Loucy (cell line): ENCODE measurements at regions not wholly inside any gene's neighbourhood (a gene's known extent, or its start where the extent isn't known, plus 50 kb on each side); places are given as distances from the start of the nearest gene placed in this dataset.

Experiments used
- H2AFZ ChIP-seq: fragments of 200-600 bp; sonication (generic); 2 replicates; pipeline ENCODE4 v1.6.0; 2016; ENCODE audit warnings: antibody characterized with exemption, mild to moderate bottlenecking, low read length, moderate library complexity
- H3F3A ChIP-seq: fragments of 200-600 bp; 2 replicates; pipeline ENCODE4 v1.6.0; 2016; ENCODE audit warnings: antibody characterized with exemption, low read depth, mild to moderate bottlenecking
- H3K27me3 ChIP-seq: fragments of 200-600 bp; sonication (generic); 2 replicates; pipeline ENCODE4 v1.6.1; 2014; ENCODE audit warnings: low read length, mild to moderate bottlenecking; ENCODE audit not compliant: insufficient read depth, poor library complexity, severe bottlenecking
- H3K36me3 ChIP-seq: fragments of 200-600 bp; sonication (generic); 2 replicates; pipeline ENCODE4 v1.6.1; 2016; ENCODE audit warnings: low read length; ENCODE audit not compliant: insufficient read depth
- H3K4me1 ChIP-seq: fragments of 200-600 bp; sonication (generic); 2 replicates; pipeline ENCODE4 v1.5.1; 2014; ENCODE audit warnings: low read length, mild to moderate bottlenecking; ENCODE audit not compliant: insufficient read depth, poor library complexity, severe bottlenecking
- H3K4me2 ChIP-seq: fragments of 200-600 bp; sonication (generic); 2 replicates; pipeline ENCODE4 v1.6.0; 2014; ENCODE audit warnings: antibody characterized with exemption, low read length, low read depth, mild to moderate bottlenecking; ENCODE audit not compliant: poor library complexity, severe bottlenecking
- H3K4me3 ChIP-seq: fragments of 200-600 bp; sonication (generic); 2 replicates; pipeline ENCODE4 v1.5.1; 2014; ENCODE audit warnings: low read length, mild to moderate bottlenecking, mixed read lengths; ENCODE audit not compliant: poor library complexity, severe bottlenecking
- H3K79me2 ChIP-seq: fragments of 200-600 bp; sonication (generic); 2 replicates; pipeline ENCODE4 v1.6.1; 2014; ENCODE audit warnings: low read length; ENCODE audit not compliant: insufficient read depth
- H3K9ac ChIP-seq: fragments of 200-600 bp; sonication (generic); 2 replicates; pipeline ENCODE4 v1.6.0; 2014; ENCODE audit warnings: mild to moderate bottlenecking, low read depth, low read length, moderate library complexity; ENCODE audit not compliant: poor library complexity, severe bottlenecking
- H3K9me2 ChIP-seq: fragments of 200-600 bp; sonication (generic); replicated peaks from 2 replicates; pipeline ENCODE4 v1.6.1; 2016; ENCODE audit warnings: low read depth, low read length, mixed read lengths
- H3K9me3 ChIP-seq: fragments of 200-600 bp; sonication (generic); 2 replicates; pipeline ENCODE4 v1.6.1; 2014; ENCODE audit warnings: mild to moderate bottlenecking, antibody characterized with exemption, low read length, low read depth; ENCODE audit not compliant: insufficient read depth
- H4K20me1 ChIP-seq: fragments of 200-600 bp; sonication (generic); 2 replicates; pipeline ENCODE4 v1.6.0; 2014; ENCODE audit warnings: antibody characterized with exemption, low read length, mild to moderate bottlenecking; ENCODE audit not compliant: insufficient read depth, poor library complexity, severe bottlenecking
- EZH2phosphoT487 ChIP-seq: fragments of 200-600 bp; IDR thresholded peaks from 2 replicates; pipeline ENCODE4 v1.6.1; 2018; ENCODE audit warnings: antibody characterized with exemption, mild to moderate bottlenecking, moderate library complexity, borderline replicate concordance
- TF ChIP-seq, protein P1 (sequence below): fragments of 200-600 bp; sonication (generic); conservative IDR thresholded peaks from 2 replicates; pipeline ENCODE4 v1.5.1; 2014; ENCODE audit warnings: mild to moderate bottlenecking, antibody characterized with exemption, low read length

DNA sequence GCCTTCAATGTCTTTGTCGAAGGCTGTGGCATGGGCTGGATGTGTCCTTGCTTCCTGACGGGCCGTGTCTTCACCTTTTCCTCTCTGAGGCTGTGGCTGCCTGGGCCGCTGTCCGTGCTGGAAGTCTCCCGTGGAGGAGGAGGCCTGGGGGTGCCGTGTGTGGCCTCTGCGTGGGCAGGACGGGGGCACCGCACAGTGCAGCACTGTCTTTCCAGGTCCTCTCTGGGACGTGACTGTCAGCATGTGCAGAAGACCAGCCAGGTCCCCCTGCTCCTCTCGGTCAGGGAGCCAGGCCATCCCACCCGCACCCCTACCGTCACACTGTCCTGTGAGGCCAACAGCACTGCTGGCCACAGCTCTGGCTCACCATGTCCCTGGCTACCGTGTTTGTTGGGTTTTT, 64.4 kb upstream of the ZNF236 start:
- Histone ChIP-seq H3K4me1 (peaks cover 10% of the 10 kb centered on the region), H3K27me3 (no peaks in the 10 kb centered on the region), H3K4me2 (no peak overlapping the region), H3K36me3 (no peaks in the 10 kb centered on the region), H3K9me2 (no peaks in the 10 kb centered on the region), H3K4me3 (no peak overlapping the region), H3K79me2 (no peaks in the 10 kb centered on the region), H4K20me1 (no peaks in the 10 kb centered on the region), H3K9ac (no peak overlapping the region), H2AFZ (no peak overlapping the region), H3K9me3 (no peaks in the 10 kb centered on the region), H3F3A (no peaks in the 10 kb centered on the region)
- TF ChIP-seq EZH2phosphoT487, result no peak
- TF ChIP-seq, protein P1, sequence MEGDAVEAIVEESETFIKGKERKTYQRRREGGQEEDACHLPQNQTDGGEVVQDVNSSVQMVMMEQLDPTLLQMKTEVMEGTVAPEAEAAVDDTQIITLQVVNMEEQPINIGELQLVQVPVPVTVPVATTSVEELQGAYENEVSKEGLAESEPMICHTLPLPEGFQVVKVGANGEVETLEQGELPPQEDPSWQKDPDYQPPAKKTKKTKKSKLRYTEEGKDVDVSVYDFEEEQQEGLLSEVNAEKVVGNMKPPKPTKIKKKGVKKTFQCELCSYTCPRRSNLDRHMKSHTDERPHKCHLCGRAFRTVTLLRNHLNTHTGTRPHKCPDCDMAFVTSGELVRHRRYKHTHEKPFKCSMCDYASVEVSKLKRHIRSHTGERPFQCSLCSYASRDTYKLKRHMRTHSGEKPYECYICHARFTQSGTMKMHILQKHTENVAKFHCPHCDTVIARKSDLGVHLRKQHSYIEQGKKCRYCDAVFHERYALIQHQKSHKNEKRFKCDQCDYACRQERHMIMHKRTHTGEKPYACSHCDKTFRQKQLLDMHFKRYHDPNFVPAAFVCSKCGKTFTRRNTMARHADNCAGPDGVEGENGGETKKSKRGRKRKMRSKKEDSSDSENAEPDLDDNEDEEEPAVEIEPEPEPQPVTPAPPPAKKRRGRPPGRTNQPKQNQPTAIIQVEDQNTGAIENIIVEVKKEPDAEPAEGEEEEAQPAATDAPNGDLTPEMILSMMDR, result no peak

GRCh38 chr18:76757335-76757734, 65.0 kb upstream of the ZNF236 start:
- Histone ChIP-seq H3K9ac (no peak overlapping the region), H3K79me2 (no peaks in the 10 kb centered on the region), H3K4me2 (no peak overlapping the region), H3K9me2 (no peaks in the 10 kb centered on the region), H3K27me3 (no peaks in the 10 kb centered on the region), H3K4me3 (no peak overlapping the region), H3K4me1 (peaks cover 10% of the 10 kb centered on the region), H3K36me3 (no peaks in the 10 kb centered on the region), H4K20me1 (no peaks in the 10 kb centered on the region), H3F3A (no peaks in the 10 kb centered on the region), H3K9me3 (no peaks in the 10 kb centered on the region), H2AFZ (no peak overlapping the region)
- TF ChIP-seq EZH2phosphoT487, result no peak
- TF ChIP-seq, protein P1, result no peak

- TF ChIP-seq, protein P1, result no peak
- TF ChIP-seq EZH2phosphoT487, result no peak
- no peaks in the 10 kb centered on the region for H3K9me3 ChIP-seq
- no peaks in the 10 kb centered on the region for H3K27me3 ChIP-seq
- H3K4me2 ChIP-seq, result no peak overlapping the region
- H3K79me2 ChIP-seq, result no peaks in the 10 kb centered on the region
- no peaks in the 10 kb centered on the region for H4K20me1 ChIP-seq
- no peak overlapping the region for H2AFZ ChIP-seq
- H3K9me2 ChIP-seq, result no peaks in the 10 kb centered on the region
- H3K9ac ChIP-seq, result no peak overlapping the region
- H3K4me3 ChIP-seq, result no peak overlapping the region
- H3K36me3 ChIP-seq, result no peaks in the 10 kb centered on the region
- peaks cover 5% of the 10 kb centered on the region for H3K4me1 ChIP-seq
- H3F3A ChIP-seq, result no peaks in the 10 kb centered on the region
These were observed 65.7 kb upstream of the ZNF236 start for GRCh38 chr18:76756531-76757253.
